ENCODE measurements at regions not wholly inside any gene's neighbourhood (a gene's known extent, or its start where the extent isn't known, plus 50 kb on each side); places are given as distances from the start of the nearest gene placed in this dataset.

- no peak overlapping the region for H3K4me3 ChIP-seq (ENCODE audit: low read length)
- TF ChIP-seq CTCF (IDR thresholded peaks at IDR 0.05; ENCODE audit: insufficient read depth, low read depth, low read length, missing control alignments) = no peak
- DNase-seq (ENCODE audit: low read depth) = no peak
These were observed 153.5 kb downstream of the ICOS start for GRCh38 chr2:204090021-204090420.

- no peak for TF ChIP-seq CTCF (IDR thresholded peaks at IDR 0.05; ENCODE audit: insufficient read depth, low read depth, low read length, missing control alignments)
- DNase-seq (ENCODE audit: low read depth) = no peak
- H3K4me3 ChIP-seq (ENCODE audit: low read length) = no peak overlapping the region
These were observed 168.2 kb downstream of the ICOS start for GRCh38 chr2:204104811-204105210.

GRCh38 chr2:204108330-204108751 lies 171.8 kb downstream of the ICOS start:
- peak; percentile 1 for DNase-seq (ENCODE audit: low read depth)
- TF ChIP-seq CTCF (IDR thresholded peaks at IDR 0.05; ENCODE audit: insufficient read depth, low read depth, low read length, missing control alignments) = no peak
- no peak overlapping the region for H3K4me3 ChIP-seq (ENCODE audit: low read length)

- H3K4me3 ChIP-seq (ENCODE audit: low read length) = no peak overlapping the region
- TF ChIP-seq CTCF (IDR thresholded peaks at IDR 0.05; ENCODE audit: insufficient read depth, low read depth, low read length, missing control alignments) = no peak
- DNase-seq (ENCODE audit: low read depth) = no peak
These were observed 172.3 kb downstream of the ICOS start for GRCh38 chr2:204108781-204109295.

GRCh38 chr2:204109681-204110080 lies 173.1 kb downstream of the ICOS start:
- H3K4me3 ChIP-seq (ENCODE audit: low read length) = no peak overlapping the region
- no peak for TF ChIP-seq CTCF (IDR thresholded peaks at IDR 0.05; ENCODE audit: insufficient read depth, low read depth, low read length, missing control alignments)
- no peak for DNase-seq (ENCODE audit: low read depth)

- TF ChIP-seq CTCF (IDR thresholded peaks at IDR 0.05; ENCODE audit: insufficient read depth, low read depth, low read length, missing control alignments) = no peak
- no peak overlapping the region for H3K4me3 ChIP-seq (ENCODE audit: low read length)
- DNase-seq (ENCODE audit: low read depth) = no peak
These were observed 173.8 kb downstream of the ICOS start for GRCh38 chr2:204110338-204110741.

GRCh38 chr2:204110751-204111516 lies 174.4 kb downstream of the ICOS start:
- TF ChIP-seq CTCF (IDR thresholded peaks at IDR 0.05; ENCODE audit: insufficient read depth, low read depth, low read length, missing control alignments) = no peak
- no peak for DNase-seq (ENCODE audit: low read depth)
- no peak overlapping the region for H3K4me3 ChIP-seq (ENCODE audit: low read length)

All from epithelial cell of esophagus (primary cell).